Neural cell (in vitro differentiated cells): ENCODE measurements at regions not wholly inside any gene's neighbourhood (a gene's known extent, or its start where the extent isn't known, plus 50 kb on each side); places are given as distances from the start of the nearest gene placed in this dataset.

Source experiments
- EP300 ChIP-seq: fragments of 450-650 bp; conservative IDR thresholded peaks from 2 replicates; pipeline ENCODE4 v1.6.1; 2014; ENCODE audit warnings: antibody characterized with exemption, mild to moderate bottlenecking, moderate library complexity; ENCODE audit not compliant: poor library complexity, severe bottlenecking
- EZH2 ChIP-seq: fragments of 200-600, 300-800 bp; shearing (Covaris generic), sonication (generic); IDR thresholded peaks from 2 replicates; pipeline ENCODE4 v1.6.1; 2014; ENCODE audit warnings: antibody characterized with exemption, low read length, borderline replicate concordance, mild to moderate bottlenecking; ENCODE audit not compliant: insufficient read depth, poor library complexity, severe bottlenecking
- MXI1 ChIP-seq: fragments of 450-650 bp; conservative IDR thresholded peaks from 2 replicates; pipeline ENCODE4 v1.6.1; 2014; ENCODE audit warnings: antibody characterized with exemption, mild to moderate bottlenecking; ENCODE audit not compliant: poor library complexity, severe bottlenecking
- POLR2AphosphoS5 ChIP-seq: IDR thresholded peaks from 2 replicates; pipeline ENCODE4 v1.6.1; 2012
- RAD21 ChIP-seq: fragments of 450-650 bp; conservative IDR thresholded peaks from 2 replicates; pipeline ENCODE4 v1.6.1; 2014; ENCODE audit warnings: antibody characterized with exemption, mild to moderate bottlenecking, moderate library complexity
- SMC3 ChIP-seq: fragments of 450-650 bp; conservative IDR thresholded peaks from 2 replicates; pipeline ENCODE4 v1.6.1; 2014; ENCODE audit warnings: antibody characterized with exemption, mild to moderate bottlenecking, moderate library complexity; ENCODE audit not compliant: poor library complexity
- TAF1 ChIP-seq: IDR thresholded peaks from 2 replicates; pipeline ENCODE4 v1.6.1; 2012; ENCODE audit warnings: low read depth
- TF ChIP-seq, protein P1 (sequence below): fragments of 450-650 bp; IDR thresholded peaks from 2 replicates; pipeline ENCODE4 v1.5.1; 2014; ENCODE audit warnings: antibody characterized with exemption, mild to moderate bottlenecking, moderate library complexity; ENCODE audit not compliant: poor library complexity, severe bottlenecking
- TF ChIP-seq, protein P2 (sequence below): IDR thresholded peaks from 2 replicates; pipeline ENCODE4 v1.6.1; 2012; ENCODE audit warnings: borderline replicate concordance

DNA sequence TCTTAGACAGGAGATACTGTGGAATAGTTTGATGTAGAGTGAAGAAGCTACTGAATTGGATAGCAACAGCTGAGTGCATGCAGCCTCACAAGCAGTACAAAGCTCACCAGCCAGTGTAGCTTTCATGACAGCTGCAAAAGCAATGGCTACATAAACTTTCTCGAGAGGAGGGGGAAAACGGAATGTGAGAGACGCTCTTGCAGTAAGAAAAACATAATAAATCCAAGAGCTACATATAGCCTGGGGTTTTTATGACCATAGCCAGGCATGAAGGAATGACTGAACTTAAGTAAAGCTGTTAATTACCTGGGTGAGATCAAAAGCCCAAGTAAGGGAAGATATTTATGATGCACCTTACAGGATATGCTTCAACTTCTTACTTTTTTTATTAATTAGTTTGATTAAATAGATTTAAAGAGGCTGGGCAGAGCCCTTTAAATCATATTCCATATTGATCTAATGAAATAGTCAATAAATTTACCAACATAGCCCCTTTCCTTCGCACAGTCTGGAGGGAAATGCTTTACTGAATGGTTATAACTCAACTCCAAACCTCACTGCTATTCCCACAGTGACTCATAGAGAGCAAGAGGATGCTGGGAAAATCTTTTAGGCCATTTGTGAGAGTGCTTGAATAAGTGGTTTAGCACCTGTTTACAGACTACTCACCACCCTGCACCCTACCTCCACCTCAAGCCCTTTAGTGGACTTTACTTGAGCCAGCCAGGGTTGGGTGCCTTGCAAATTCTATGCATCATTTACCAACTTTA, 407.2 kb upstream of the CLINT1 start:
- TF ChIP-seq EP300 (no peak), SMC3 (no peak), POLR2AphosphoS5 (no peak), EZH2 (no peak), RAD21 (no peak), TAF1 (no peak), MXI1 (no peak)
- TF ChIP-seq, protein P1, sequence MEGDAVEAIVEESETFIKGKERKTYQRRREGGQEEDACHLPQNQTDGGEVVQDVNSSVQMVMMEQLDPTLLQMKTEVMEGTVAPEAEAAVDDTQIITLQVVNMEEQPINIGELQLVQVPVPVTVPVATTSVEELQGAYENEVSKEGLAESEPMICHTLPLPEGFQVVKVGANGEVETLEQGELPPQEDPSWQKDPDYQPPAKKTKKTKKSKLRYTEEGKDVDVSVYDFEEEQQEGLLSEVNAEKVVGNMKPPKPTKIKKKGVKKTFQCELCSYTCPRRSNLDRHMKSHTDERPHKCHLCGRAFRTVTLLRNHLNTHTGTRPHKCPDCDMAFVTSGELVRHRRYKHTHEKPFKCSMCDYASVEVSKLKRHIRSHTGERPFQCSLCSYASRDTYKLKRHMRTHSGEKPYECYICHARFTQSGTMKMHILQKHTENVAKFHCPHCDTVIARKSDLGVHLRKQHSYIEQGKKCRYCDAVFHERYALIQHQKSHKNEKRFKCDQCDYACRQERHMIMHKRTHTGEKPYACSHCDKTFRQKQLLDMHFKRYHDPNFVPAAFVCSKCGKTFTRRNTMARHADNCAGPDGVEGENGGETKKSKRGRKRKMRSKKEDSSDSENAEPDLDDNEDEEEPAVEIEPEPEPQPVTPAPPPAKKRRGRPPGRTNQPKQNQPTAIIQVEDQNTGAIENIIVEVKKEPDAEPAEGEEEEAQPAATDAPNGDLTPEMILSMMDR: no peak
- TF ChIP-seq, protein P2, sequence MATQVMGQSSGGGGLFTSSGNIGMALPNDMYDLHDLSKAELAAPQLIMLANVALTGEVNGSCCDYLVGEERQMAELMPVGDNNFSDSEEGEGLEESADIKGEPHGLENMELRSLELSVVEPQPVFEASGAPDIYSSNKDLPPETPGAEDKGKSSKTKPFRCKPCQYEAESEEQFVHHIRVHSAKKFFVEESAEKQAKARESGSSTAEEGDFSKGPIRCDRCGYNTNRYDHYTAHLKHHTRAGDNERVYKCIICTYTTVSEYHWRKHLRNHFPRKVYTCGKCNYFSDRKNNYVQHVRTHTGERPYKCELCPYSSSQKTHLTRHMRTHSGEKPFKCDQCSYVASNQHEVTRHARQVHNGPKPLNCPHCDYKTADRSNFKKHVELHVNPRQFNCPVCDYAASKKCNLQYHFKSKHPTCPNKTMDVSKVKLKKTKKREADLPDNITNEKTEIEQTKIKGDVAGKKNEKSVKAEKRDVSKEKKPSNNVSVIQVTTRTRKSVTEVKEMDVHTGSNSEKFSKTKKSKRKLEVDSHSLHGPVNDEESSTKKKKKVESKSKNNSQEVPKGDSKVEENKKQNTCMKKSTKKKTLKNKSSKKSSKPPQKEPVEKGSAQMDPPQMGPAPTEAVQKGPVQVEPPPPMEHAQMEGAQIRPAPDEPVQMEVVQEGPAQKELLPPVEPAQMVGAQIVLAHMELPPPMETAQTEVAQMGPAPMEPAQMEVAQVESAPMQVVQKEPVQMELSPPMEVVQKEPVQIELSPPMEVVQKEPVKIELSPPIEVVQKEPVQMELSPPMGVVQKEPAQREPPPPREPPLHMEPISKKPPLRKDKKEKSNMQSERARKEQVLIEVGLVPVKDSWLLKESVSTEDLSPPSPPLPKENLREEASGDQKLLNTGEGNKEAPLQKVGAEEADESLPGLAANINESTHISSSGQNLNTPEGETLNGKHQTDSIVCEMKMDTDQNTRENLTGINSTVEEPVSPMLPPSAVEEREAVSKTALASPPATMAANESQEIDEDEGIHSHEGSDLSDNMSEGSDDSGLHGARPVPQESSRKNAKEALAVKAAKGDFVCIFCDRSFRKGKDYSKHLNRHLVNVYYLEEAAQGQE: no peak
